Mammary epithelial cell (primary cell): ENCODE measurements at regions not wholly inside any gene's neighbourhood (a gene's known extent, or its start where the extent isn't known, plus 50 kb on each side); places are given as distances from the start of the nearest gene placed in this dataset.

Source experiments
- EZH2 ChIP-seq: IDR thresholded peaks from 2 replicates; pipeline ENCODE4 v1.6.1; 2012; ENCODE audit warnings: low read length, inconsistent platforms, borderline replicate concordance
- TF ChIP-seq, protein P1 (sequence below), 2 donors: IDR thresholded peaks in 1 of 2; conservative IDR thresholded peaks in 1 of 2; 2 replicates each; pipeline ENCODE4 v1.5.1; 2011 to 2012; ENCODE audit warnings: inconsistent platforms in 2 of 2, low read length in 2 of 2, mild to moderate bottlenecking in 2 of 2, control low read depth in 1 of 2, low read depth in 1 of 2; ENCODE audit not compliant: insufficient read depth in 1 of 2; ENCODE audit errors: extremely low read depth in 1 of 2

DNA sequence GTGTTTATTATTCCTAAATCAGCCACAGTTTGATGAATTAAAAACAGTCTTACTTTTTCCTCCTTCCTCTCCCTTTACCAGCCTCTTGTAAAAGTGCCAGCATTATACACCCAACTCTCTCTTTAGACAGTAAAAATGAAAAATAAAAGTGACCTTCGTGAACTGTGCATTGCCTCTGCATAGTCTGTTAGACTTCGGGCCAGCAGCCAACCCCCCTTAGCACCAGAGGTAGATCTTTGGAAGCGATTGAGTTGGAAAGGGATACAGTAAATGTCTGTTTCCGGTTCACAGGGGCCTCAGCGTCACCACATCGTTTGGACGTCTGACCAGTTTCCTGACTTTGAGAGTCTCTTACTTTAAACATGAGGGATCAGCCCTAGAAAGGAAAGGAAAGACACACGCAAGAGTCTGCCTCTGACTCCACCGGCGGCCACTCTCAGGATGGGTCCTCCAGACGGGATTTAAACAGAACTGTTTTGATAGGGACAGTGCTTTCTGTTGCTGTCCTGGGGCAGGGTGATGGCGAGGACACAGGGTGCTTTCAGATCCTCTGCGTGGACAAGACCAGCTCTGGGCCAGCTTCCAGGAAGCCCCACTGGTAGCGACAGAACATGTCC, 206.6 kb upstream of the PREP start:
- TF ChIP-seq, protein P1, sequence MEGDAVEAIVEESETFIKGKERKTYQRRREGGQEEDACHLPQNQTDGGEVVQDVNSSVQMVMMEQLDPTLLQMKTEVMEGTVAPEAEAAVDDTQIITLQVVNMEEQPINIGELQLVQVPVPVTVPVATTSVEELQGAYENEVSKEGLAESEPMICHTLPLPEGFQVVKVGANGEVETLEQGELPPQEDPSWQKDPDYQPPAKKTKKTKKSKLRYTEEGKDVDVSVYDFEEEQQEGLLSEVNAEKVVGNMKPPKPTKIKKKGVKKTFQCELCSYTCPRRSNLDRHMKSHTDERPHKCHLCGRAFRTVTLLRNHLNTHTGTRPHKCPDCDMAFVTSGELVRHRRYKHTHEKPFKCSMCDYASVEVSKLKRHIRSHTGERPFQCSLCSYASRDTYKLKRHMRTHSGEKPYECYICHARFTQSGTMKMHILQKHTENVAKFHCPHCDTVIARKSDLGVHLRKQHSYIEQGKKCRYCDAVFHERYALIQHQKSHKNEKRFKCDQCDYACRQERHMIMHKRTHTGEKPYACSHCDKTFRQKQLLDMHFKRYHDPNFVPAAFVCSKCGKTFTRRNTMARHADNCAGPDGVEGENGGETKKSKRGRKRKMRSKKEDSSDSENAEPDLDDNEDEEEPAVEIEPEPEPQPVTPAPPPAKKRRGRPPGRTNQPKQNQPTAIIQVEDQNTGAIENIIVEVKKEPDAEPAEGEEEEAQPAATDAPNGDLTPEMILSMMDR (conservative IDR thresholded peaks at IDR 0.05 in 1 of 2, IDR thresholded peaks at IDR 0.05 in 1 of 2; ENCODE audit: extremely low read depth in 1 of 2, insufficient read depth in 1 of 2, low read depth in 1 of 2, low read length in 2 of 2), result no peak
- TF ChIP-seq EZH2, result no peak
